CD4-positive, alpha-beta T cell treated with Interleukin-12 subunit alpha and Interleukin-12 subunit beta, for 1 hour (primary cell): ENCODE measurements at regions not wholly inside any gene's neighbourhood (a gene's known extent, or its start where the extent isn't known, plus 50 kb on each side); places are given as distances from the start of the nearest gene placed in this dataset.

Experiments
- DNase-seq: peaks from one replicate; pipeline ENCODE4 v3.0.0-alpha.2; 2020

DNA sequence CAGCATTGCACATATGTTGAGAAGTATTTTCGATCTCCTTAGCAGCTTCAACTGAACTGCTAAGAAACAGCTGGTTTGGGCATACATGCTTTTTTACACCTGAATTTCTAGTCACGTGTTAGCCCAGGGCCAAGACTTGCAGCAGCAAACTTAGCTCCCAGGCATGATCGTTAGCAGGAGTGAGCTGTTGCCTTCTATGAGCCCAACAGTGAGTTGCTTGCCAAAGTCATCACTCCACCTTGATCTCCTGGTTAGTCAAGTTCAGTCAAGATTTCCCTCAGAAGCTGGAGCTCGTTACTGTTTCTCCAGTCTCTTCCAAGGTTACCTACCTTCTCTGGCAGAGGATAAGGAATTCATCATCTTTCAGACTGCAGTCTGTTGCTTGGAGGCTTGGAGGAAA is 100.4 kb upstream of the SEMA6D start:
- no peak for DNase-seq

DNA sequence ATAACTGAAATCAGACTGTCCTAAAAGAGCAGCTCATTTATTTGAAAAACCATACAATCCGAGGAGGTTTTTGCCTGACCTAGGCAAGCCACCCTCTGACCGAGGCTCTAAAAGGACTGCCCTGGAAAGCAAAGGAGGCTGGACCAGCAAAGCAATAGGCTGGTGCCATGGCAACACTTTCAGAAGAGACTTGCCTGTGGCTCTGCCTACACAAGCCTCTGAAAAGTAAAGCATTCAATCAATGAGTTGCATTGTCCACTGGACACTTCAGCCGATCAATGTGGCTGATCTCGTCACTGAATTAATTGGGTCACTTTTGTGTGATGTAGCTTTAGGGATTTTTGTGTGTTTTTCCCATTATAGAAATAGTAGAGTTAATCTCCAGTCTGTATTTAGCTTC is 99.1 kb upstream of the SEMA6D start:
- DNase-seq = no peak

DNA sequence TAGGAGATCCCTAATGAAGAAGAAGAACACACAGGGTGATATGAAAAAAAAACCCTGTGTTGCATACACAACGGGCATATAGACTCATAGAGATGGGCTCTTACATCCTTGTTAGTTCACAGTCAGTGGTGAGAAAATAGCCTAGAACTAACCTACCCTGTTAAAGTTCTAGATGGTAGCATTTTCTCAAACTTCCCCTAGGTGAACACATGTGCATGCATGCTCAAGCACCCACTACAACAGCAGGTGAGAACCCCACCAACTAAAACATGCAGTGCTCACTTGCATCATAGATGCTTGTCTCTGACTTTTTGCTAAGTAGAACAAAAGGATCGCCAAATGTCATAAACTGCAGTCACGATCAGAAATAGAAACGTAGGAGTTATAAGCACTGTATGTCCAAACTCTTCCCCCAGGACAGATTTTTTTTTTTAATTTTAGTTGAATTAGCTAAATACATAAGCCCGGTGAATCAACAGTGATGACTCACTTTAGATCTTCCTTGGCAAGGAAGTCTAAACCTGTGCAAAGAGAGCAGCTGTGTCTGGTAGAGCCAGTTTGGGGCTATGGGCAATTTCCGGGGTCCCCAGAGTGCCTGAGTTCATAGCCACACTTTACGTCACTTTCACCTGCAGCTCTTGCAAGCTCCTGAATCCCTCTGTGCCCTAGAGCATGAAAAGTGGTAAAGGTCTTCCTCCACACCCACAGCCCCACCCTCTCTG is 96.2 kb upstream of the SEMA6D start:
- no peak for DNase-seq

DNA sequence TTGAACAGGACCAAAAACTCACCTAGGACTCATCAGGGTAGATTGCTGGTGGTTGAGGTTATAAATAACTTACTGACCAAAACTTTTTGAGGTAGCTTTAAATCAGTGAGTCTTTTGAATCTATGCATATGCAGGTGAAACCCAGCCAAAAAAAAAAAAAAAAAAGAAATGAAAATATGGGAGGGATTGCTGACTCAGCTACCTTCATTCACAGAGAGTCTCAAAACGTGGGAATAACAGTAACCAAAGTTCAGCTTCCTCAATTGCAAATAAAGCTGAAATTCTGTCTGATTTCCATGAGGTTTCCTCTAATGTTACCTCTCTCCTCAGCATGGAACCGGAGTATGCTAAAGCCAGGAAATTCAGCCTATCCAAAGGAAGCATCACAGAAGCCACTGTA is 95.2 kb upstream of the SEMA6D start:
- DNase-seq = no peak

DNA sequence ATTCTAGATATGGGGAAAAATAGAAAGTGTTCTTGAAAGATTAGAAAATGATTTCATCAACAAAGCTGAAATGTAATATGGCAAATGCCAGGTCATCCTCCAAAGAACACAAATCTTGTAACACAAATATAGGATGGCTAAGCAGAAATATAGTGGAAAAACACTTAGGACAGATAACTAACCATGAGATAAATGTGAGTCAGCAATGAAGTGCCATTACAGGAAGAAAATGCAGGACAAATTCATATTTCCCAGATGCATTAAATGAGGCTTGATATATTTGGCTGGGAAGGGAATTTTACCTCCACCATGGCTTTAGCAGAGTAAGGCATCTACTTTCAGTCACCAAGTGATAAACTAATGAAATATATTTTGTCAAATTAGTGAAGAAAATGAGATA is 92.8 kb upstream of the SEMA6D start:
- DNase-seq = no peak

- DNase-seq = no peak
These were observed 78.3 kb upstream of the SEMA6D start for GRCh38 chr15:47639042-47639441.

GRCh38 chr15:47640079-47640478 is 77.2 kb upstream of the SEMA6D start:
- DNase-seq = no peak

GRCh38 chr15:47640901-47641300 is 76.4 kb upstream of the SEMA6D start:
- no peak for DNase-seq

GRCh38 chr15:47644722-47645121 is 72.6 kb upstream of the SEMA6D start:
- DNase-seq = no peak

GRCh38 chr15:47650564-47650963 is 66.7 kb upstream of the SEMA6D start:
- DNase-seq = no peak

- DNase-seq = no peak
These were observed 65.0 kb upstream of the SEMA6D start for GRCh38 chr15:47652328-47652727.

DNA sequence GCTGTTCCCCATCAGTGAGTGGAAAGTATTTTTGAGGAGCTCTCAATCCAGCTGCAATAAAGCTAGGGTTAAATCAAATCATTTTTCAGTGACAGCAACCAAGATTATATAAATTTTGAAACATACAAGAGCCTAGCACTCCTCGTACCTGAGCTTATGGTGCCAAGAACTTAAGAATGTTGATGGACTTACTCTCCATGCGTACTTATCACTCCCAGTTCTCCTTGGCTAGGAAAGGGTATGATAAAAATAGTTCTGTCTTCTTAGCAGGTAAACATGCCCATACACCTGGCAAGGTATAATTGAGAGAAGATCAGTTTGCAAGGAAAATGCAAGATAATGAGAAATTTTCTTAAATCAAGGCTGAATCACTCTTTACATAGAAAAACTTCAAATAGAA is 64.5 kb upstream of the SEMA6D start:
- no peak for DNase-seq

DNA sequence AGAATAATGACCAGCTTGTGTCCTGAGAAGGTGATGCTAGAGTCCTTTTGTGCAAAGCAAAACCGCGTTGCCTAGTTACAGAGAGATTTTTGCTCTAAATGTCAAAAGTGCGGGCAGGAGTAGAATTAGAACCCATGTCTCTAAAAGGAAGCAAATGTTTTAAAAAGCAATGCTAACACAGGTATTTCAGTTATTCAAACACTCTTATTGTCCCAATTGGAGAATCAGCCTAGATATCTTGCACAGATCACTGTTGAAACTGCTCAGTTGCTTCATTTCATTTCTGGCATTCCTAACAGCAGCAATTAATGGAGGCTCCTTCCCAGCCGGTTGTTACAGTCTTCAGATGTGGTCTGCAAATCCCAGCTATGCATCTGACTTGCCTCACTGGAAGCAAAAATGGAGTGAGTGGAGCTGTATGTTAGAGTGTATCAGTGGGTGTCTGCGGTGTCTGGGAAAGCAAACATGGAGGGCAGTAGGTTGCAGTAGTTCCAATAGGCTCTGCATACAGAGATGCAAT is 55.6 kb upstream of the SEMA6D start:
- no peak for DNase-seq

DNA sequence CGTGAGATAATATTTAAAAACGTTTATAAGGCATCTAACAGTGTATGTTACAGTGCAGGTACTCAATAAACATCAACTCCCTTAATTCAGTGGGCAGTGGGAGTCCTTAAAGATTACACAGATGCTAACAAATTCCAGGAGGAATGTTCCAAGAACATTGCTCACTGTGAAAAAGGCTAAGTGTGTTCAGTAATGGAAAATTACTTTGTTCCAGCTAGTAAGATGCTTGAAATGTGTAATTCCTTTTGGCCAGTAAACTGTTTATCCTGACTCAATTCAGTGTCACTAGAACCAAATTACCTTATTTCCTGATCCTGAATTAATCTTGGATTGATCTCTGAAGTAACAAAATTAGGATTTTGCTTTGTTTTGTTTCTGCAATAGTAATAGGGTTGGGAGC is 54.2 kb upstream of the SEMA6D start:
- no peak for DNase-seq
